CD14-positive monocyte (primary cell): ENCODE measurements at regions not wholly inside any gene's neighbourhood (a gene's known extent, or its start where the extent isn't known, plus 50 kb on each side); places are given as distances from the start of the nearest gene placed in this dataset.

Source experiments
- DNase-seq, 3 donors: peaks; one replicate each; pipeline ENCODE4 v3.0.0-alpha.2; 2011 to 2022
- H2AFZ ChIP-seq: 2 replicates; pipeline ENCODE4 v1.6.0; 2012; ENCODE audit warnings: mild to moderate bottlenecking, low read depth, low read length, inconsistent platforms; ENCODE audit not compliant: insufficient read depth, poor library complexity, severe bottlenecking
- H3K27ac ChIP-seq, 2 donors: 1 replicate in 1 of 2; 2 replicates in 1 of 2; pipeline ENCODE4 v1.5.1; 2012 to 2013; ENCODE audit warnings: low read length in 2 of 2, control low read depth in 1 of 2, inconsistent platforms in 1 of 2, low read depth in 1 of 2, mild to moderate bottlenecking in 1 of 2
- H3K27me3 ChIP-seq, 2 donors: one replicate each; pipeline versions ENCODE4 v1.6.0 to v1.6.1; 2011 to 2013; ENCODE audit warnings: low read length in 2 of 2; ENCODE audit not compliant: control insufficient read depth in 2 of 2, insufficient read depth in 2 of 2
- H3K36me3 ChIP-seq, 2 donors: replicated peaks in 1 of 2; 1 replicate in 1 of 2; 2 replicates in 1 of 2; pipeline versions ENCODE4 v1.5.1 to v1.6.1; 2012 to 2013; ENCODE audit warnings: low read length in 2 of 2, control low read depth in 1 of 2, inconsistent platforms in 1 of 2, mild to moderate bottlenecking in 1 of 2; ENCODE audit not compliant: insufficient read depth in 2 of 2, control insufficient read depth in 1 of 2
- H3K4me1 ChIP-seq, 2 donors: 1 replicate in 1 of 2; 2 replicates in 1 of 2; pipeline versions ENCODE4 v1.5.1 to v1.6.1; 2012 to 2013; ENCODE audit warnings: low read length in 2 of 2, control low read depth in 1 of 2, inconsistent platforms in 1 of 2, mild to moderate bottlenecking in 1 of 2, moderate library complexity in 1 of 2; ENCODE audit not compliant: insufficient read depth in 2 of 2, control insufficient read depth in 1 of 2
- H3K4me2 ChIP-seq: replicated peaks from 2 replicates; pipeline ENCODE3; 2012; ENCODE audit warnings: low read length, moderate library complexity, mild to moderate bottlenecking; ENCODE audit not compliant: poor library complexity, severe bottlenecking; ENCODE audit errors: extremely low read depth
- H3K4me3 ChIP-seq, 3 experiments: fragments of 200-600 bp in 1 of 3; sonication (generic) in 1 of 3; replicated peaks in 1 of 3; 1 replicate in 2 of 3; 2 replicates in 1 of 3; pipeline ENCODE4 v1.5.1; 2011 to 2013; ENCODE audit warnings: low read length in 3 of 3, mild to moderate bottlenecking in 3 of 3, control low read depth in 2 of 3, low read depth in 2 of 3, inconsistent platforms in 1 of 3, moderate library complexity in 1 of 3
- H3K79me2 ChIP-seq: 2 replicates; pipeline ENCODE4 v1.6.0; 2012; ENCODE audit warnings: mild to moderate bottlenecking, control low read depth, inconsistent platforms, low read length, moderate library complexity; ENCODE audit not compliant: insufficient read depth
- H3K9ac ChIP-seq: 2 replicates; pipeline ENCODE4 v1.6.0; 2017; ENCODE audit warnings: low read length, mild to moderate bottlenecking; ENCODE audit not compliant: insufficient read depth, poor library complexity, severe bottlenecking
- H3K9me3 ChIP-seq, 2 donors: replicated peaks in 1 of 2; 1 replicate in 1 of 2; 2 replicates in 1 of 2; pipeline versions ENCODE4 v1.5.1 to v1.6.1; 2012 to 2013; ENCODE audit warnings: low read length in 2 of 2, control low read depth in 1 of 2; ENCODE audit not compliant: control insufficient read depth in 1 of 2, insufficient read depth in 1 of 2
- H4K20me1 ChIP-seq: 2 replicates; pipeline ENCODE4 v1.6.0; 2012; ENCODE audit warnings: mild to moderate bottlenecking, low read length, control low read depth, moderate library complexity; ENCODE audit not compliant: insufficient read depth
- H3K27ac Mint-ChIP-seq, 7 donors: one replicate each; pipeline ENCODE4 v1.8.0; 2020; ENCODE audit warnings: mild to moderate bottlenecking in 7 of 7, mixed read lengths in 7 of 7, moderate library complexity in 6 of 7, inconsistent platforms in 2 of 7
- H3K27me3 Mint-ChIP-seq, 3 donors: one replicate each; pipeline ENCODE4 v1.8.0; 2021 to 2022; ENCODE audit warnings: low read depth in 3 of 3, mild to moderate bottlenecking in 3 of 3, mixed read lengths in 3 of 3, moderate library complexity in 3 of 3, inconsistent platforms in 1 of 3
- H3K36me3 Mint-ChIP-seq, 2 donors: one replicate each; pipeline ENCODE4 v1.8.0; 2020; ENCODE audit warnings: mixed read lengths in 2 of 2, inconsistent platforms in 1 of 2, mild to moderate bottlenecking in 1 of 2
- H3K4me1 Mint-ChIP-seq: one replicate; pipeline ENCODE4 v1.8.0; 2020; ENCODE audit warnings: mild to moderate bottlenecking, mixed read lengths
- H3K4me3 Mint-ChIP-seq, 2 donors: one replicate each; pipeline ENCODE4 v1.8.0; 2020; ENCODE audit warnings: mild to moderate bottlenecking in 2 of 2, mixed read lengths in 2 of 2, moderate library complexity in 1 of 2
- H3K9me3 Mint-ChIP-seq, 7 donors: one replicate each; pipeline ENCODE4 v1.8.0; 2020 to 2022; ENCODE audit warnings: mixed read lengths in 7 of 7, mild to moderate bottlenecking in 6 of 7, moderate library complexity in 6 of 7, inconsistent platforms in 2 of 7
- WGBS: methylation state at CpG from one replicate; pipeline ENCODE4 v1.1.5; 2013; ENCODE audit warnings: missing lambda C conversion rate; ENCODE audit not compliant: insufficient coverage; 5-methylcytosine and 5-hydroxymethylcytosine counted together
- intact Hi-C, 2 donors: fragments of 100-400 bp; cut with micrococcal nuclease; formaldehyde crosslinking; loops; one replicate each; pipeline versions ENCODE4 v1.15.0 to v1.15.1; 2023
- TF ChIP-seq, protein P1 (sequence below): fragments of 200-600 bp; IDR thresholded peaks from one replicate; pipeline ENCODE4 v1.8.0; 2022; ENCODE audit warnings: antibody characterized with exemption, mild to moderate bottlenecking

DNA sequence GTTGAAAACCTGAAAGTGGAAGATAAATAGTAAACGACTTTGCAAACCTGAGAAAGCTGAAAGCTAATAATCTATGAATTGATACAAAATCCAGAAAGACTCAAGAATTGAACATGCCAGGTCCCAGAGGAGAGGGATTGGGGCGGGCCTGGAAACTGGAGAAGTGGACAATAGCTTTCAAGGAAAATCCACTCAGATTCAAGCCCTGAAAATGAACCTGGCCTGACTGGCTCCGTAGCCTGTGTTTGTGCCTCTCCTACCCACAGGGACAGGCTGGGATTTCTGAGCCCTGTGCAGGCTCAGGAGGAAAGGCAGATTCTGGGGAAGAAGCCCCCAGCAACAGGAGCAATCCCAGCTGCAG lies 274.8 kb upstream of the HS6ST1 start:
- no peaks in the 10 kb centered on the region for H3K27me3 ChIP-seq
- H3K4me1 ChIP-seq, result no peaks in the 10 kb centered on the region
- no peaks in the 10 kb centered on the region for H3K36me3 Mint-ChIP-seq
- H3K27me3 Mint-ChIP-seq, result peaks cover 2 to 11% (median 2%) of the 10 kb centered on the region in 3 donors
- intact Hi-C loops, result no loop called here
- H3K27ac ChIP-seq, result no peak overlapping the region
- no peaks in the 10 kb centered on the region for H3K79me2 ChIP-seq
- no peak overlapping the region for H2AFZ ChIP-seq
- no peak for DNase-seq
- no peaks in the 10 kb centered on the region for H3K4me1 Mint-ChIP-seq
- no peak overlapping the region for H3K4me2 ChIP-seq
- no peaks in the 10 kb centered on the region for H4K20me1 ChIP-seq
- H3K36me3 ChIP-seq, result no peaks in the 10 kb centered on the region
- H3K4me3 ChIP-seq, result no peak overlapping the region
- H3K9ac ChIP-seq, result no peak overlapping the region
- TF ChIP-seq, protein P1, sequence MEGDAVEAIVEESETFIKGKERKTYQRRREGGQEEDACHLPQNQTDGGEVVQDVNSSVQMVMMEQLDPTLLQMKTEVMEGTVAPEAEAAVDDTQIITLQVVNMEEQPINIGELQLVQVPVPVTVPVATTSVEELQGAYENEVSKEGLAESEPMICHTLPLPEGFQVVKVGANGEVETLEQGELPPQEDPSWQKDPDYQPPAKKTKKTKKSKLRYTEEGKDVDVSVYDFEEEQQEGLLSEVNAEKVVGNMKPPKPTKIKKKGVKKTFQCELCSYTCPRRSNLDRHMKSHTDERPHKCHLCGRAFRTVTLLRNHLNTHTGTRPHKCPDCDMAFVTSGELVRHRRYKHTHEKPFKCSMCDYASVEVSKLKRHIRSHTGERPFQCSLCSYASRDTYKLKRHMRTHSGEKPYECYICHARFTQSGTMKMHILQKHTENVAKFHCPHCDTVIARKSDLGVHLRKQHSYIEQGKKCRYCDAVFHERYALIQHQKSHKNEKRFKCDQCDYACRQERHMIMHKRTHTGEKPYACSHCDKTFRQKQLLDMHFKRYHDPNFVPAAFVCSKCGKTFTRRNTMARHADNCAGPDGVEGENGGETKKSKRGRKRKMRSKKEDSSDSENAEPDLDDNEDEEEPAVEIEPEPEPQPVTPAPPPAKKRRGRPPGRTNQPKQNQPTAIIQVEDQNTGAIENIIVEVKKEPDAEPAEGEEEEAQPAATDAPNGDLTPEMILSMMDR, result no peak
- no peak overlapping the region for H3K27ac Mint-ChIP-seq
- H3K9me3 Mint-ChIP-seq, result peaks cover 0 to 1% (median 0%) of the 10 kb centered on the region in 7 donors
- H3K4me3 Mint-ChIP-seq, result no peak overlapping the region
- WGBS, result 100% methylated on average over 1 of the region's 3 CpGs
- H3K9me3 ChIP-seq, result no peaks in the 10 kb centered on the region

DNA sequence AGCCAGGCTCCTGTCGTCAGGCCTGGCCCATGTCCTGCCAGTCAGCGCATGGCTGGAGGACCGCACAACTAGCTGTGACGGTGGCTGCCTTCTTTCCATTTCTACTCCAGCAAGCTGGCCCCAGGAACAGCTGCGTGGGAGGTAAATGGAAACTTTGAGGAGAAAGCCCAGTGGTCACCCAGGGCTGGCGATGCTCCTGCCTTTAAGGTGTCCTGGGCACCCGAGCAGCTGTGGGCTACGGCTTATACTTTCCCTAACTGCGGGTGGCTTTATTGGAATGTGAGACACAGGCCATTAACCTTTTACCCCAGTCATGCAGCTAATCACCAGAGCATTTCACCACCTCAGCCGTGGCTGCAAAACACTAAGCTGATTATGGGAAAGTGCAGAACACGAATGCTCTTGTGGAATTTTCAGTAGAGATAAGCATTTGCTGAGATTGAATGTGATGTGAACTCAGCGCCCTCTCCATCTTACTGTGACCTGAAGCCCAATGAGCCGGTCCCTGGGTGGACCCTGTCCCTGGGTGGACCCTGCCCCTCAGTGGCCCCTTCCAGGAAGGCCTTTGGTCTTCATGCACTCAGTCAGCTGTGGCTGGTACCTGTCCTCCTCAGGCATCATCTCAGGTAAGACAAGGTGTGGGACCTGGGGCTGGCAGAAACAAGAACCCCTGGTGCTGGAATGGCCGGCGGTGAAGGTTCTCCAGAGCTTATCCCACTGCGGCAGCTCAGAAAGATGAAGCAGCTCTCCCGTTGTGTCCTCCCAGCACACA lies 275.4 kb upstream of the HS6ST1 start:
- Histone ChIP-seq H3K4me1 (no peaks in the 10 kb centered on the region), H3K9me3 (no peaks in the 10 kb centered on the region), H3K4me3 (no peak overlapping the region), H3K79me2 (no peaks in the 10 kb centered on the region), H4K20me1 (no peaks in the 10 kb centered on the region), H3K4me2 (no peak overlapping the region), H2AFZ (no peak overlapping the region), H3K27me3 (no peaks in the 10 kb centered on the region), H3K9ac (no peak overlapping the region), H3K36me3 (no peaks in the 10 kb centered on the region), H3K27ac (no peak overlapping the region)
- H3K27ac Mint-ChIP-seq, result no peak overlapping the region
- H3K9me3 Mint-ChIP-seq, result peaks cover 0 to 1% (median 0%) of the 10 kb centered on the region in 7 donors
- intact Hi-C loops, result no loop called here
- WGBS, result 96% methylated on average over 15 of the region's 17 CpGs
- no peak for DNase-seq
- no peaks in the 10 kb centered on the region for H3K36me3 Mint-ChIP-seq
- H3K4me1 Mint-ChIP-seq, result no peaks in the 10 kb centered on the region
- peaks cover 0 to 11% (median 2%) of the 10 kb centered on the region in 3 donors for H3K27me3 Mint-ChIP-seq
- H3K4me3 Mint-ChIP-seq, result no peak overlapping the region
- TF ChIP-seq, protein P1, result no peak
